IMR-90 (cell line): ENCODE measurements at regions not wholly inside any gene's neighbourhood (a gene's known extent, or its start where the extent isn't known, plus 50 kb on each side); places are given as distances from the start of the nearest gene placed in this dataset.

Experiments used
- ATAC-seq: fragments of 200-7000 bp; cut with Tn5 transposase; 2 replicates; pipeline ENCODE4 v1.9.1; 2020; ENCODE audit warnings: low read depth, mild to moderate bottlenecking, moderate library complexity
- BruUV-seq: library from RNA; stranded (reverse); fragments of 400-500 nt; replicated peaks from 2 replicates; lab custom pipeline; 2021; lab: Mats Ljungman, UMichigan
- CTCF ChIA-PET: fragments of 300-600 bp; formaldehyde crosslinking; extraction: SDS; loops from one replicate; lab custom pipeline; 2021; ENCODE audit warnings: antibody characterized with exemption; lab: Yijun Ruan, JAX
- POLR2A ChIA-PET: fragments of 300-600 bp; sonication (Branson Sonifier 250); formaldehyde crosslinking; loops from one replicate; lab custom pipeline; 2022; ENCODE audit warnings: antibody characterized with exemption; ENCODE audit not compliant: unreplicated experiment; lab: Charles Lee
- DNase-seq: peaks from one replicate; pipeline ENCODE4 v3.0.0; 2013
- H2AFZ ChIP-seq: replicated peaks from 2 replicates; pipeline ENCODE3; 2013; ENCODE audit warnings: low read length, mild to moderate bottlenecking; ENCODE audit not compliant: poor library complexity
- H2AK5ac ChIP-seq: 2 replicates; pipeline ENCODE4 v1.6.1; 2013; ENCODE audit warnings: low read depth, low read length, inconsistent platforms
- H2AK9ac ChIP-seq: replicated peaks from 2 replicates; pipeline ENCODE3; 2013; ENCODE audit warnings: mild to moderate bottlenecking, low read depth, low read length, moderate library complexity; ENCODE audit not compliant: poor library complexity
- H2BK120ac ChIP-seq: 2 replicates; pipeline ENCODE4 v1.6.1; 2013; ENCODE audit warnings: low read depth, low read length, inconsistent platforms
- H2BK15ac ChIP-seq: 3 replicates; pipeline ENCODE4 v1.6.1; 2013; ENCODE audit warnings: low read depth, low read length, inconsistent platforms
- H2BK20ac ChIP-seq: 2 replicates; pipeline ENCODE4 v1.6.1; 2013; ENCODE audit warnings: low read depth, mild to moderate bottlenecking, inconsistent platforms, low read length, moderate library complexity
- H2BK5ac ChIP-seq: 2 replicates; pipeline ENCODE4 v1.6.1; 2013; ENCODE audit warnings: mild to moderate bottlenecking, low read depth, low read length, inconsistent platforms; ENCODE audit not compliant: poor library complexity, severe bottlenecking
- H3K14ac ChIP-seq: replicated peaks from 2 replicates; pipeline ENCODE4 v1.6.1; 2013; ENCODE audit warnings: low read depth, low read length, inconsistent platforms
- H3K18ac ChIP-seq: 2 replicates; pipeline ENCODE4 v1.6.1; 2013; ENCODE audit warnings: low read depth, low read length, control low read depth
- H3K23ac ChIP-seq: 2 replicates; pipeline ENCODE4 v1.6.1; 2013; ENCODE audit warnings: low read depth, low read length, inconsistent platforms
- H3K27ac ChIP-seq: 2 replicates; pipeline ENCODE4 v1.5.1; 2013; ENCODE audit warnings: mild to moderate bottlenecking, control low read depth, low read length; ENCODE audit not compliant: insufficient read depth
- H3K27me3 ChIP-seq: 2 replicates; pipeline ENCODE4 v1.6.1; 2013; ENCODE audit warnings: low read length; ENCODE audit not compliant: control insufficient read depth, insufficient read depth
- H3K36me3 ChIP-seq: 2 replicates; pipeline ENCODE4 v1.6.1; 2013; ENCODE audit warnings: low read length, mixed read lengths; ENCODE audit not compliant: control insufficient read depth, insufficient read depth
- H3K4ac ChIP-seq: 2 replicates; pipeline ENCODE4 v1.6.1; 2013; ENCODE audit warnings: low read depth, low read length, inconsistent platforms
- H3K4me1 ChIP-seq: 2 replicates; pipeline ENCODE4 v1.6.1; 2013; ENCODE audit warnings: low read length, mixed read lengths; ENCODE audit not compliant: control insufficient read depth, insufficient read depth
- H3K4me2 ChIP-seq: 2 replicates; pipeline ENCODE4 v1.6.1; 2013; ENCODE audit warnings: low read depth, mild to moderate bottlenecking, control low read depth, low read length, moderate library complexity
- H3K4me3 ChIP-seq: 2 replicates; pipeline ENCODE4 v1.5.1; 2013; ENCODE audit warnings: low read depth, mild to moderate bottlenecking, control low read depth, low read length, moderate library complexity; ENCODE audit not compliant: insufficient read depth
- H3K56ac ChIP-seq: 2 replicates; pipeline ENCODE4 v1.6.1; 2013; ENCODE audit warnings: low read length, inconsistent platforms; ENCODE audit not compliant: insufficient read depth; ENCODE audit errors: extremely low read depth
- H3K79me1 ChIP-seq, 2 experiments: 2 replicates each; pipeline ENCODE4 v1.6.1; 2013; ENCODE audit warnings: low read length in 2 of 2, inconsistent platforms in 1 of 2, low read depth in 1 of 2
- H3K9ac ChIP-seq: 2 replicates; pipeline ENCODE4 v1.6.1; 2013; ENCODE audit warnings: low read depth, low read length, control low read depth
- H3K9me1 ChIP-seq: 2 replicates; pipeline ENCODE4 v1.6.1; 2013; ENCODE audit warnings: low read length, inconsistent platforms; ENCODE audit not compliant: insufficient read depth
- H3K9me3 ChIP-seq: 2 replicates; pipeline ENCODE4 v1.6.1; 2013; ENCODE audit warnings: low read length; ENCODE audit not compliant: control insufficient read depth, insufficient read depth
- H4K20me1 ChIP-seq: 2 replicates; pipeline ENCODE4 v1.6.1; 2013; ENCODE audit warnings: low read length, inconsistent platforms; ENCODE audit not compliant: insufficient read depth
- H4K5ac ChIP-seq: 2 replicates; pipeline ENCODE4 v1.6.1; 2013; ENCODE audit warnings: mild to moderate bottlenecking, low read depth, low read length, control low read depth
- H4K8ac ChIP-seq, 2 experiments: 2 replicates each; pipeline ENCODE4 v1.6.1; 2013; ENCODE audit warnings: low read depth in 2 of 2, low read length in 2 of 2, control low read depth in 1 of 2, inconsistent platforms in 1 of 2
- H4K91ac ChIP-seq: 2 replicates; pipeline ENCODE4 v1.6.1; 2013; ENCODE audit warnings: low read depth, low read length, inconsistent platforms; ENCODE audit not compliant: insufficient read depth
- CEBPB ChIP-seq: IDR thresholded peaks from 2 replicates; pipeline ENCODE4 v1.6.1; 2012; ENCODE audit warnings: low read depth, low read length, improper control_type of control experiment
- CTCF ChIP-seq: conservative IDR thresholded peaks from 2 replicates; pipeline ENCODE4 v1.5.1; 2012; ENCODE audit warnings: mild to moderate bottlenecking, low read depth, low read length, improper control_type of control experiment
- ELK1 ChIP-seq: fragments of 150-350 bp; IDR thresholded peaks from 2 replicates; pipeline ENCODE4 v1.6.1; 2016; ENCODE audit warnings: low read depth, mild to moderate bottlenecking, low read length, moderate library complexity, borderline replicate concordance
- MAFK ChIP-seq: IDR thresholded peaks from 2 replicates; pipeline ENCODE4 v1.6.1; 2012; ENCODE audit warnings: low read depth, low read length, improper control_type of control experiment
- MAZ ChIP-seq: IDR thresholded peaks from 2 replicates; pipeline ENCODE4 v1.6.1; 2012; ENCODE audit warnings: low read depth, mild to moderate bottlenecking, low read length, improper control_type of control experiment, moderate library complexity, borderline replicate concordance
- MXI1 ChIP-seq: IDR thresholded peaks from 2 replicates; pipeline ENCODE4 v1.6.1; 2012; ENCODE audit warnings: low read depth, mild to moderate bottlenecking, low read length, moderate library complexity, borderline replicate concordance
- RAD21 ChIP-seq: IDR thresholded peaks from 2 replicates; pipeline ENCODE4 v1.6.1; 2012; ENCODE audit warnings: low read length, improper control_type of control experiment
- RCOR1 ChIP-seq: IDR thresholded peaks from 2 replicates; pipeline ENCODE4 v1.6.1; 2012; ENCODE audit warnings: mild to moderate bottlenecking, low read length, improper control_type of control experiment; ENCODE audit not compliant: insufficient replicate concordance
- SMC3 ChIP-seq: fragments of 150-350 bp; IDR thresholded peaks from 2 replicates; pipeline ENCODE4 v1.6.1; 2016; ENCODE audit warnings: low read depth, mild to moderate bottlenecking, antibody characterized with exemption, low read length, moderate library complexity
- USF2 ChIP-seq: fragments of 150-350 bp; IDR thresholded peaks from 2 replicates; pipeline ENCODE4 v1.6.1; 2017; ENCODE audit warnings: mild to moderate bottlenecking, antibody characterized with exemption, low read length, low read depth
- WGBS, 2 experiments: methylation state at CpG; one replicate each; pipeline versions ENCODE4 v1.1.5 to v1.1.7; 2013; ENCODE audit warnings: missing lambda C conversion rate in 2 of 2; ENCODE audit not compliant: insufficient read length in 1 of 2; ENCODE audit errors: extremely low coverage in 2 of 2; 5-methylcytosine and 5-hydroxymethylcytosine counted together
- dilution Hi-C: fragments of 300-500 bp; cut with HindIII; formaldehyde crosslinking; loops from one replicate; pipeline ENCODE4 v1.14.3; 2018; ENCODE audit warnings: low sequenced_read_pairs; ENCODE audit not compliant: unreplicated experiment
- in situ Hi-C: fragments of 300-500 bp; cut with MboI; formaldehyde crosslinking; loops from 3 replicates; pipeline ENCODE4 v1.14.3; 2019; ENCODE audit warnings: low sequenced_read_pairs, inconsistent platforms, mixed read lengths
- intact Hi-C: fragments of 100-400 bp; cut with micrococcal nuclease; formaldehyde crosslinking; loops from 2 replicates; pipeline ENCODE4 v1.10.0; 2022

DNA sequence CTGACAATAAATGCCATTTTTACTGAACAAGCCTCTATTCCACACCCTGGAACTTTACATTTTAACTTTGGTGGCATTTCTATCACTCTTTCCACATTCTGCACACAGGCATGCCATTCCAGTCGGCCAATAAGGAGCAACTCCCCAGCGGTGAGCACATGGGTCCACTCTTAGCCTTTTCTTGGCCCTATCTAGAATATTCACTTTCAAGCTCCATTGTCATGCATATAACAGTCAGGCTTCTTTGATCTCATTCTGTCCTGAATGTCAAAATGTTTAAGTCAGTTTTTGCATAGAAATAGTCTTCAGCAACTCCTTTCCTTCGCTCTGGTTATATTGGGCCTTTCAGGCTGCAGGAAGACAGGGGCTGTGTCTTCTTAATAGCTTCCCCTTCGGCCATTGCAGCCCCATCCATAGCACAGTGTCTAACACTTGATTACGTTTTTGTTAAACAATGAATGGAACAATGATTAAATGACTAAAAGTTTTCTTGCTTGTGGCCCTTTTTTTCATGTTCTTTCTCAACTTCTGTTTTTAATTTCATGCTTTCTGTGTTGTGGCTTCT, 427.3 kb downstream of the MFSD1 start:
- DNase-seq (no peak), ATAC-seq (no peak)
- POLR2A ChIA-PET, result no interaction called here
- TF ChIP-seq ELK1 (no peak), MAZ (no peak), USF2 (no peak), MXI1 (no peak), RCOR1 (no peak), SMC3 (no peak), RAD21 (no peak), CEBPB (no peak), CTCF (no peak), MAFK (no peak)
- no peaks in the 10 kb centered on the region for H4K20me1 ChIP-seq
- no peak overlapping the region for H3K18ac ChIP-seq
- no peak overlapping the region for H2BK15ac ChIP-seq
- no peaks in the 10 kb centered on the region for H3K36me3 ChIP-seq
- no peak overlapping the region for H4K5ac ChIP-seq
- no peak overlapping the region for H3K4ac ChIP-seq
- dilution Hi-C loops (no loop called here), intact Hi-C loops (no loop called here), in situ Hi-C loops (no loop called here)
- no peak overlapping the region for H3K4me3 ChIP-seq
- BruUV-seq, result no TSS peak
- H2AFZ ChIP-seq, result no peak overlapping the region
- no peaks in the 10 kb centered on the region for H3K27me3 ChIP-seq
- no peak overlapping the region for H2AK5ac ChIP-seq
- H3K4me1 ChIP-seq, result no peaks in the 10 kb centered on the region
- H4K8ac ChIP-seq, result no peak overlapping the region
- H3K56ac ChIP-seq, result no peak overlapping the region
- H3K27ac ChIP-seq, result no peak overlapping the region
- no peak overlapping the region for H2BK20ac ChIP-seq
- H2BK120ac ChIP-seq, result no peak overlapping the region
- no peaks in the 10 kb centered on the region for H3K9me3 ChIP-seq
- H3K9me1 ChIP-seq, result no peaks in the 10 kb centered on the region
- no peak overlapping the region for H3K23ac ChIP-seq
- CTCF ChIA-PET, result no interaction called here
- H3K4me2 ChIP-seq, result no peak overlapping the region
- WGBS, 2 experiments, result 69% methylated on average over 2 of the region's 5 CpGs; no CpG with 5 or more reads in 1 of the 2 experiments
- no peak overlapping the region for H4K91ac ChIP-seq
- no peak overlapping the region for H2BK5ac ChIP-seq
- no peak overlapping the region for H3K9ac ChIP-seq
- no peak overlapping the region for H2AK9ac ChIP-seq
- H3K14ac ChIP-seq, result no peak overlapping the region
- H3K79me1 ChIP-seq, result no peaks in the 10 kb centered on the region
